ENCODE measurements at regions not wholly inside any gene's neighbourhood (a gene's known extent, or its start where the extent isn't known, plus 50 kb on each side); places are given as distances from the start of the nearest gene placed in this dataset.

DNA sequence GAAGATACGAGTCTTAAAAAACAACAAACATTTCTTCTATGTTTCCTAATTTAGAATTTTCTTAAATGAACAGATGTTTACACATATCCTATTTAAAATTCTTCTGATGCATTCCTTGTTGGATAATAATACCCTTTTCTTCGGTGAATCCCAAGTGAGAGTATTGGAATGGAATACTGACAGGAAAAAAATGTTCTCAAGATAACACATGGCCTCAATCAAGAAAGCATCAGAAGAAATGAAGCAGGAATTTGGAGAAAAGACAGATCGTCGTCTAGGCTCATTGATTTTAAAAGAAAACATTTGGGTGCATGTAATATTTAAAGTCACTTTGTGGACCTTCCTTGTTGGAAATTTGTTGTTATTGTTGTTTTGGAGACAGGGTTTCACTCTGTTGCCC, 196.9 kb upstream of the ANK2 start:
- DNase-seq = no peak

DNA sequence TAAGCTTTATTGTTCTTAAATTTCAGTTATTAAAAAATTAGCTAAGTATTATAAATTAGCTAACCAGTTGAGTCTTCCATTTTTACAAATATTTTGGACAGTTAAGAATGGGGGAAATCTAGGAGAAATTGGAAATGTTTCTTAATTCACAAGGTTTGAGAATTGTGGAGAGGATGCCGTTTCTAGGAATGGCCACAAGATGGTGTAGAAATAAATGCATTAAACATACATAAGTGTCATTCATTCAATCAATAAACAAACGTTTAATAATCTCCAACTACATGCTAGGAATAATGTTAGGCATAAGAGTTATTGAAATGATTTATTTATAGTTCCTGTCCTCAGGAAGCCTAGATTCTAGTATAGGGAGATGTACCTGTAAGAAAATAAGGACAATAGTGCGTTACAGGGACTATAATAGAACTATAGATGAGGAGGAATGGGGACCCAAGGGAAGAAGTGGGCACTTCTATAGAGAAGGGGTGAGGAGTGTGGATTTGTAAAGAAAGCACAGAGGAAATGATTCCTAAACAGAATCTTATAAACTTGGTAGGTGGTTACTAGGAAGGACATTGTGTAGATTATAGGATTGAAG, 195.7 kb upstream of the ANK2 start:
- DNase-seq = peak; percentile 2

DNA sequence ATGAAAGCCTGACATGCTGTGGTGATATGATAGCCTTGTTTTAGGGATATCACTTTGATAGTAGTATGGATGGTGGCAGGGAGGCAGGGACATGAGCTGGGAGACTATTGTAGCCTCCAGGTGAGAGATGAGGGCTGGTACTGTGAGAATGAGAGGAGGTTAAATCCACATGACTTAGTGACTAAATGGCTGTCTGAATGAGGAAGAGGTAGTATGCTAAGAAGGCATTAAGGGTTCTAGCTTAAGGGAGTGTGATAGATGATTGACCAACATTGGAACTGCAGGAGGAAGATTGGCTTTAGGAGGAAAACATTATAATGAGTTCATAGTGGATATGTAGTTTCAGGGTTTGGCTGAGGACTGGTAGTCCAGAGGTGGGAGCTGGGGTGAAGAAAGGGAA, 195.0 kb upstream of the ANK2 start:
- DNase-seq = no peak

DNA sequence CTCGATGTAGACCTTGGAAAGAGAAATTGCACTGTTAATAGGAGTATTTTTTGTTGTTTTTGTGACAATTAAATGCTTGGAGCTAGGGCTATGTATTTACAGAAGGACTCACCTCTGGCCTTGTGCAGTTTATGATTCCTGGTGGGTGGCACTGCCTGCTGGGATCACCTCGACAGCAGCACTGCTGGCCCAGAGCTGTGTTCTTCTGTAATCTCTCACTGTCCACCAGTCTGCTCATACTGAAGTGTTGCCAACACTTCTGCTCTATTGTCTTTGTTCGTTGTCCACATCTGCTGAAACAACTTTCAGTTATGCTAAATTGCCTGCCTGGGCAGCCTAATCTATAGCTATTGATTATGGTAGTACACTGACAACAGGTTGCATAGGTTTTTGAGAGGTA, 194.4 kb upstream of the ANK2 start:
- no peak for DNase-seq

DNA sequence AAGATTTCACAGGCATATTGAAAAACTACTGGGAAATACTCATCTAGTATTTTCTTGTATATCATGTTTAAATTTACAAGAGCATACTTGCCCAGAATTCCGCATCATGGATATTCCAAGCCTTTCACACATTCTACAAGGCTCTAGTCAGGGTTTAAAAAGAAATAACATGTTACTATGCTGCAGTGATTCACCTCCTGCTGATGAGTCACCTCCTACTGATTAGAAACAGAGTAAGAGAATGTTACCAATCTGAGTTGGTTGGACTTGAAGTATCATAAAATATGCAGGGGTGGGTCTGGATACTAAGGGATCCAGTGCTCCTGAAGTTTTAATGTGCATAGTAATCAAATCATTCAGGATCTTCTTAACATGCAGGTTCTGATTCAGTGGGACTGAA, 192.0 kb upstream of the ANK2 start:
- peak; percentile 79 for DNase-seq

DNA sequence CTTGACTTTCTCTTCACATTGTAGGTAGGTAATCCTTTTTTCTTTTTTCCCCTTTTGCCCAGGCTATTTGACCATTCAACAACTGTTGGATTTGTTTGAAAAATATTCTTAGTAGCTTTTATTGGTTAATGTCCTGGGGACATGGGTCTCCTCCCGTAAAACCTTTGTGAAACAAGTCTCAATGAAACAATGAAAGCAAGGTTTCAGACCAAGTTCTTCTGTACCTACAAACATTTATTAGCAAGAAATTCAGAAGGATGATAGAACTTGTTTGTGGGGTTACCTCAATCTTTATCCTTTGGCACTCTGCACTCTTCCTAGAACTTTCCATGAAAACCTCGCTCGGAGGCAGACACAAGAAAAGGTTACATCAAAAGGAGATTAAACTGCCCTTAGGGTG, 190.7 kb upstream of the ANK2 start:
- DNase-seq = no peak

DNA sequence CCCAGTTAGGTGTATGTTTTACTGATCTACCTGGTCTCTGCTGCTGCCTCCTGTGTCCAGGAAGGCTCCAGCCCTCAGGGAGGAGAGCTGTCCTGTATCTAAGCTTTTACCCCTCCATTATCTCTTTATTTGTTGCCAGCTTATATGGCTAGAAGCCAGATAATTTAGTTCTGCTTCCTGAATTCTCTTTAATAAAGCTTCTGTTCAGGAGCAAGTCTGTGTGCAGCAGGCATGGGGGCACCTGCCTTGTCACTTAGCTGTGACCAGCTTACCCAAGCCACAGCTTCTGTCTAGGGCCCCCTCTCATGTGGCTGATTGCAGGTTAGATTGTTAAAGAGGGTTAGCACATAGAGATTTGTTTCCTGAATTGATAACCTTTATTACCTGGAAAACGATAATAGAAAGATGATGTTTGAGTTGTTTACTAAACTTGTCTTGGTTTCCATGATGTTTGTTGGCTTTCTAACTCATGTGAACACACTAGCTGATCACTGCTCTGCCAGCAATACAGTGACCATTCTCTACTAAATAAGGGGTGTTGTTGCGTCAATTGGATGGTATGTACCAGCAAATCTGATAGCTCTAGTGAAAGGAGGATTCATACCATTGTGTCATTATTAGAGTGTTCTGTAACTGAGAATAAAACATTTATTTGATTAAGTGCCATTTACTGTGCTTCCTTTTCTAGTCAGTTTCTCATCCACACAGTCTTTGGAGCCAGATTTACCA, 189.8 kb upstream of the ANK2 start:
- no peak for DNase-seq

DNA sequence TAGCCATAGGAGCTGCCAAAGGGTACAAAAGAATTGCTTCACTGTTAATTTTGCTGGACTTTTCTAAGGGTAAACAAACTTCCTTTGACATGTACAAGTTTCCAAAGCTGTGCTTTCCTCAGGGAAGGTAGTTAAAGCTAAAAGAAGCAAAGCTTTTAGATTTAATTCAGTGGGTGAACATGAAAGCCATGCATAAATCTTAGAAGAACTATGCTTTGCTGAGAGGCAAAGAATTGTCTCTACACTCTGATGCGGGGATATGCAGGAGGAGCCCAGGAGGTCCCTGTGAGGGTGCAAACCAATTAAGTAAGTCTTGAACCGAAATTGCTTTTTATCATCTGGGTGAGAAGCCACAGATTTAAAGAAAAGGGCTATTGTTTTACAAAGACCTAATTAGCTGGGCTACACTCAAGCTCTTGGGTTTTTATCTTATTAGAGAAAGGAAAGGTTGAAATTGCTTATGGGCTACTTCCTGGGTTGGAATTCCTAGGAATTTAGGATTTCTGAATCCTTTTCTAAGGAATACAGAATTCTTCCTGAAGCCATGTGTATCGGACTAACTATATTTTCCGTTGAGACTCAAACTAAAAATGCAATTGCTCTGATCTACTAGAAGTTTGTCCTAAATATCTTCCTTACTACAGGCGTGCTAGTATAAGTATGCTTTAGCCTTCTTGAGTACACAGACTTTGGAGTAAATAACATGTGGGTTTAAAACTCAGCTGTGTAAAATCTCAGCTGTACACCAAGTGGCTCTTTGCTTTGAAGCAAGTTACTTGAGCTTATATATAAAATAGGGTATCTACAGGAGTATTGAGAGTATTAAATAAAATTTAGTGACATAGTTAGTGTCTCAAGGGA, 188.4 kb upstream of the ANK2 start:
- no peak for DNase-seq

DNA sequence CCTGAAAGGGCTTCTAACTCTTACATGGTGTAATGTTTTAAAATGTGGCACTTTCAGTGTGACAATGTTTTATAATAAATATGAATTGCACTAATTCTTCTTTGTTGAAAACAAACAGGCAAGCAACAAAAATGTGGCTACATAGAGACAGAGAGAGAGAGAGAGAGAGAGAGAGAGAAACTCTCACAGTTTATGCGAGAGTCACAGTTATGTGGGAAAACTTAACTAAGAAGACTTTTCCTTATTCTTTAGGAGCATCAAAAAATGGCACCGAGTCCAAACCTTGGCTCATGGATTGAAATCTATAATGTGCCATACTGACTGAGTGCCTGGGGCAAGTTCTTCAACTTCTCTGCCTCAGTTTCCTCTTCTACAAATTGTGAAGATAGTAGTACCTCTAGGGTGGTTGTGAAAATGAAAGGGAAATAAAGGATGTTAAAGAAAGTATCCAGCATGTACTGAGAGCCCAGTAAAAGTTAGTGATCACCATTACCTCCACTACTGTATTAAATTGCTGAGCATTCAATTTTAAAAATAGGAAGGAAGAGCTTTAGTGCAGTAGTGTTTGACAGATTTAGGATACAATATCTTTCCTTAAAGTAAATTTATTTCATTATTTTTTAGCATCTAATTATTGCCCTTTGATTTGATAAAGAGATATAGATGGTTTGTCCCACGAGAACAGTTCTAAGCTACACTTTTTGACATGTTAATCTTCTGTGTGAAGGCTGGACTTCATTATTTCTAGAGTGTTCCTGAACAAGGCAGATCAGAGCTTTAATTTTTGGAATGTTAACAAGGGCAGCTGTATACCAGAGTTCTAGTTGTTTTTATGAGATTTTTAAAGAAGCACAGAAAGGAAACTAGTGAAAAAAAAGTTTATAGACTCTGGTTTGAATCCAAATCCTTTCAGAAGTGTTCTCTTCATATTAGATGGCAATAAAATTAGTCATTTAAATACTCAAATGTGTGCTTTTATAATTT, 187.5 kb upstream of the ANK2 start:
- DNase-seq = no peak

DNA sequence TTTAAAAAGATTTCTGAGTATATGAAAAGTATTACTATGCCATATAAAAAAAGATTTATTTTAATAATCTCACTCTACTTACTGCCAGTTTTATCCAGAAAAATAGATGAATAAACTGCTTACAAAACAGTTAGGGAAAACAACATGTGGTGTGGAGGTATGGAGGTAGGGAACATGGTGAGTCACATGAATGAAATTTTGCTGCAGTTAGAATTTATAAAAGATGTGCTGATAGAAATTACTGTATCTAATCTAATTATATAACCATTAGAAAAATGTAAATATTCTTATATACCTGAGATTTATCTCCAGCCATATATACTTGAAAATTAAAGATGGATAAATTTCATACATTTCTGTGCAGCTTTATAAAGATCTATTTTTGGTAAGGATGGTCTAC, 184.0 kb upstream of the ANK2 start:
- DNase-seq = no peak

DNA sequence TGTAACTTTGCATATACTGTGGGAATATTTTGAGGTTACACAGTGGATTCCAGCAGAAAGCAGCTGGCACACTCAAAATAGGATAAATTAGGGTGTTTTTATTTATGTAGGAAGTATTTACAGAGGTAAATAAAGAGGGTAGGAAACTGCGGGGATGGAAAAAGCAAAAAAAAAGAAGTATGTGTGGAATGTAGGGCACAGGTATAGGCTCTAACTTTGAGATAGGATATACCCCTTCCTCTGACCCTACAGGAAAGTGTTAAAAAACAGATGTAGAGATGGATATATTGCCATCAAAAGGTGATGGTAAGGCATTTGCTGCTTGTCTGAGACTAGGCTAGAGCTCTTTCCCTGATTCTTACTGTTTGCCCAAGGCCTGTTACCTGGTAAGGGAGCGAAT, 173.1 kb upstream of the ANK2 start:
- no peak for DNase-seq

DNA sequence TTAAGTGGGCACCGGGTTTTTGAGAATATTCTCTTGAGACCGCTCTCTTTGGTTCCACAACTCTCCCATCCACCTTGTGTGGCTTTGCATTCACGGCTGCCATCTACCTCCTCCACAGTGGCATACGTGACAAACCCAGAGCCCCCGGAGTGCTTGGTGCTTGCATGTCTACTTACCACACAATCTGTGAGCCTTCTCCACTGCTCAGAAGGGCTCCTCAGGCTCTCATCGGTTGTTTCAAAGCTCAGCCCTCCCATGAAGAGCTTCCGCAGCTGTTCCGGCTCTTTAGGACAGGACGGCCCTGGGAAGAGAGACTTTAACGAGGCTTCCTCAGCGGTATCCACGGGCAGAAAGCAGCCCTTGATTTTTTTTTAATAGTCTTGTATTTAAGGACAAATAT, 167.6 kb upstream of the ANK2 start:
- DNase-seq = no peak

DNA sequence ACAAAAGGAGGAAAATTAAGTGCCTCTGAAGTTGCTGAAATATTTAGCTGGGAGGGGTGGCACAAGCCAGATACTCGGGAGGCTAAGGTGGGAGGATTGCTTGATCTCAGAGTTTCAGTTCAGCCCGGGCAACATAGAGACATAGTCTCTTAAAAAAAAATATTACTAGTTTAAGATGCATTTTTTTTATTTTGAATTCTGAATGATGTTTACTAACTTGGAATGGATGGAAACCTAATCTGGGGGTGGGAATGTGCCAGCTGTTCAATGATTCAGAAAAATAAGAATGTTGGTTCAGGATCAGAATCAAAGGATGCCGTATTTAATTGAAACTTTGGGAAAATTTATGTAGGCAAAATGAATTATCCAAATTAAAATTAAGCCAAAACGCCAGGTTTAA, 167.2 kb upstream of the ANK2 start:
- DNase-seq = no peak

DNA sequence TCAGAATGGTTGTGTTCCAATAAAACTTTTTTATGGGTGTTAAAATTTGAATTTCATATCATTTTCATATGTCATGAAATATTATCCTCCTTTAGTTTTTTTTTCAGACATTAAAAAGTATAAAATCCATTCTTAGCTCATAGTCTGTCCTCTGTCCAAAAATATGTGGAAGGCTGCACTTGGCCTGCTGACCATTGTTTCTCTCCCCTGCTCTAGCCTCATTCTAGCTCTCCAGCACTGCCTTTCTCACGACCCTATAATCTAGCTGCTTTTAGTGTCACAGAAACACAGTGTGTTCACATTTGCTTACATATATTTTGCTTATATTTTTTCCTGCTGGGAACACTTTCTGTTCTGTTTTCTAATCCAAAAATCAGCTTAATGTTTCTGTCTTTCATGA, 165.0 kb upstream of the ANK2 start:
- DNase-seq = no peak

DNA sequence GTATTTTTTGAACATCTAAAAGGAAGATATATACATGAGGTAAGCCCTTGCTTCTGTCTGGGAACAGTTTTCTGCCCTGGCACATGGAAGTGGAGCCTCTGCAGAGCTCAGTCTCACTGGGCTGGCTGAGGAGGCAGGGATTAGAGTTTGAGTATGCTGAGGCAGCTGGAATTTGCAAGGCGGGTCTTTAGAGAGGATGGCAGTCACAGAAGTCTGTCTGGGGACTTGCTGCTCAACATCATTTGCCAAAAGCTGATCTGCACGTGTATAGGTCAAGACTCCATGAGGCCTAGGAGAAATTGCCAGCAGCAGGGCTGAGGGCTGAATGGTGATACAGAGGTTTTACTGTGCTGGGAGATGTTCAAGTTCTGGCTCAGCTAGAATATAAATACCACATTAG, 163.6 kb upstream of the ANK2 start:
- DNase-seq = no peak

DNA sequence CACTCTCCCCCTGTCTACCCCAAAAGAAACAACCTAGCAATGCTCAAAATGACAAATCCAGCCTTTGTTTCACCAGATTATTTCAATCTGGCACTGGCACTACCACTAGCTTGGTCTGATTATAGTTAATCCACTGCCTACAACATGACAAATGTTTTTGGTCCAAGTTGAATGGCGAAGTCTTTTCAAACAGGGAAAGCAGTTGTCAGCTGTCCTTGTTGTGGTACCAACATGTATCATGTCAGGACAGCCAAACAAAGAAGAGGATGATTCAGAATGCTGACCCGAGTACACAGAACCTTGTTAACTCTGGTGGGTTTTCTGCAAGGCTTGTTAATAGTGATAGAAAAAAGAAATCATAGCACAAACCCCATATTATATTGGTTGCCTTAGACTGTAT, 160.8 kb upstream of the ANK2 start:
- no peak for DNase-seq

DNA sequence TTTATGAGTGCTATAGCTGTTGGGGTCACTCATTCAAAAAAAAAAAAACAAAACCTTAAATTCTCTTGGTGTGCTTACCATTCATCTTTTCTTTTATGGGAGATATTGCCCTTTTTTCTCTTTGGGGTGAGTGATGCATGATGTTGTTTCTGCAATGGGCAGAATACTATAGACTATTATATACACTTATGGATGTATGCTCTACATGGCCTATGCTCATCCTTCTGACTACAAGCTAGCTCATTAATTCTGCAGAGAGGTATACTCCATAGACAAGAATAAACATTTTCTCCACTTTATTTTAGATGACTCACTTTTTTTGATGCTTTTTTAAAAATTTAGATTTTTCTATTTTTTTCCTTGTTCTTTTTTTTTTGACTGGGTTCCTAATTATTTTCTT, 160.3 kb upstream of the ANK2 start:
- no peak for DNase-seq

DNA sequence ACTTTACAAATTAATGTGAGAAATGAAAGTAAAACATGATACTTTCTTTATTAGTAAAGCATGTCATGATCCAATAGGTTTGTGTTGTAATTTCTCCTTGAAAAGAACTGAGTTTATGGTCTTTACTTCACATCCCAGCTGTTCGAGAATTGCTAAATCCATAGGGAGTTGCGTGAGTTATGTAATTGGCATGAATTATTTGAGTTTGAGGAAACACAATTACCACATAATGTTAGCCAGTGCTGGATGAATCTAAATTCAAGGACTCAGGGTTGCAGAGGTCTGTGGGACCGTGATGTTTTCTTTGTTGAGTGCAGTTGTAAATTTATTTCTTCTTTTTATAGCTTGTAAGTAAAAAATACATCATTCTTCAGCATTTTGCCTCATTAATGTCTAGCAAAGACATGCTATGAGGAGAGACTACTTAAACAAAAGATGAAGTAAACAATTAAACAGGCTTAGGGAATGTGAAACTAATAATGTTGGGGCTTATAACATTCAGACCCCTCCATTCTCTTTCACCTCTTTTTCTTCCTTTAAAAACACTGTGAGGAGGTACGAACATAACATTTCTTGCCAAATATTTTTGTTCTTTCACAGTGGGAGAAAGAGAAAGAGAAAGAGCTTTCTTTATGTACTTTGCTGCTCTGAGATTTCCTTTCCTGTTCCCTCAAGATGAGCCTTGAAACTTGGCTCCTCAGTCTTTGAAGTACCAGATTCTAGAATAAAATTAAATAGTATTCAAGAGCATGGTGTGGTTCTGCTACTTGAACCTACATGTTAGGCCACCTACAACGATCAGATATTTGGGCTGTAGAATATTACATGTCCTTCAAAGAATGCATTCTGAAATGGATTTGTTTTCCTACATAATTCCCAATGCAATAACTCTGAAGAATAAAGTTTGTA, 159.6 kb upstream of the ANK2 start:
- DNase-seq = peak; percentile 58

DNA sequence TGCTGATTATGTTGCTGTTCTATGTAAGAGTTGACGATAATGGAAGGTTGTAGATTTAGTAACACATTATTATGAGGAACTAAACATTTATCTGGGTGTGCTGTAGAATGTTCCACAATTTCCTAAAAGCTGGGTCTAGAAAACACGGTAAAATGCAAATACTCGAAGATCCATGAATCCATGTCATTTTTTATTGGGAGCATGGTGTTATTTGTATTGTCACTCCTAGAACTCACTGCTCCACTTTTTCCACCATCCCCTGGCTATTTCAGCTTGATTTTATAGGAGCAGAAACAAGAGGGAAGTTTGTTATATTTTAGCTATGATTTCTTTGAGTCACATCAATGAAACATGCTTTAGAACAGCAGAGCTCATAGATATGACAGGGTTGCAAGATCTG, 155.0 kb upstream of the ANK2 start:
- DNase-seq = no peak

DNA sequence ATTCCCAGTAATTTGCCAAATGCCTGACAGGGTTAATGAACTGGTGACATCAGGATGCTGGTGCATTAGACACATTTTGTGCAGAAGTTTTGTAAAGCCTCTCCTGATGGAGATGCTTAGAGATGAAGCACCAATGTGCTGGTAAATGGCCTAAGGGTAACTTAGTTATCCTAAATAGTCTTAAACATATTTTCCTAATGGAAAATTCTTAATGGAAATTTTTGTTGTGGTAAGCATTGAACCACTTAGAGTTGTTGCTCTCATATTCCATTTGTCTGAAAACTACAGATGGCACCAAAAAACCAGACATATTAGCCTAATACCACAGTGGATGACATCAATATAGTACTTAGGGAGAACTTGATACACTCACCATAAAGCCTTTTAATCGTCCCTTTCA, 154.5 kb upstream of the ANK2 start:
- no peak for DNase-seq

DNA sequence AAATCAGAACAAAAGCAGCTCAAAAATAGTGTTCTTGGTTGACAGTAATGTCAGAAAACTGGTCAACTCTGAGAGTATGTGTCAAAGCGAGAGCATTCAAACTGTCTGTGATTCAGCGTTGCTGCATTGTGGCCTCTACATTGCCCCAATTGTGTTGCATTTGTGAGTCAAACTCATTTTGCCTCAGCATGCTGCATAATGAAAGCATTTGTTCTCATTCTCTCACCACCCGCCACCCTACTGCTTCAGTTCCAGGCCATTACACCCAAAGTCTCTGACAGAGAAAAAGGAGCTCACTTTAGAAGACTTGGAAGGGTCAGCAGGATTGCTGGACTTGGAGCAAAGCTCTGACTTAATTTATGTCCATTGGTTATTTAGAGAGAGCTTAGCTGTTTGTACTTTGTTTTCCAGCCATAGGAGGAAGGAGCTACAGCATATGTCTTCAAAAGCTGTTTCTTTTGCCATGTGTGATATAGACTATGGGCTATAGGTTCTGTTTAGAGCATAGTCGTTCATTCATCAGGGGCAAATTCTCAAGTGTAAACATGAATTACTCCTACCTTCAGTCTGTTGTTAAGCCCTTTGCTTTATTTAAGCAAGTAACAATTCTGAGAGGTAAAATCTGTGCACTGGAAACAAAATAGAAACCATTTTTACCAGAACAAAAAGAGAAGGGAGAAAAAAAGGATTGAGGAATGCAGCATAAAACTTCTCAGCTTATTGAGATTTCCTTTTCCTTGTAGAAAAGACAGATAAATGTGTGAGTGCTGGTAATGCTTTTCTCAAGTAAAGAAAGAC, 153.4 kb upstream of the ANK2 start:
- DNase-seq = no peak

Data from HCEC 1CT (cell line).